AG04449 (cell line): ENCODE measurements at regions not wholly inside any gene's neighbourhood (a gene's known extent, or its start where the extent isn't known, plus 50 kb on each side); places are given as distances from the start of the nearest gene placed in this dataset.

Experiments
- CTCF ChIA-PET: fragments of 350-600 bp; formaldehyde crosslinking; extraction: SDS; loops from one replicate; lab custom pipeline; 2021; ENCODE audit warnings: antibody characterized with exemption; lab: Yijun Ruan, JAX
- POLR2A ChIA-PET: fragments of 400-600, 350-600 bp; formaldehyde crosslinking; extraction: SDS; loops from one replicate; lab custom pipeline; 2020; ENCODE audit warnings: antibody characterized with exemption, inconsistent platforms; lab: Yijun Ruan, JAX
- DNase-seq: peaks from one replicate; pipeline ENCODE4 v3.0.0-alpha.2; 2010; ENCODE audit warnings: low read depth, low spot score
- H3K4me3 ChIP-seq: 2 replicates; pipeline ENCODE4 v1.5.1; 2011; ENCODE audit warnings: low read depth, mild to moderate bottlenecking, control low read depth, low read length
- CTCF ChIP-seq: IDR thresholded peaks from one replicate; pipeline ENCODE4 v1.5.1; 2011; ENCODE audit warnings: mild to moderate bottlenecking, moderate library complexity, low read length, control low read depth, inconsistent platforms; ENCODE audit not compliant: insufficient read depth; ENCODE audit errors: missing control alignments

GRCh38 chr13:69566104-69566716 is 541.4 kb upstream of the ATXN8OS start:
- ChIA-PET CTCF (no interaction called here), POLR2A (no interaction called here)
- no peak overlapping the region for H3K4me3 ChIP-seq
- no peak for TF ChIP-seq CTCF
- no peak for DNase-seq

DNA sequence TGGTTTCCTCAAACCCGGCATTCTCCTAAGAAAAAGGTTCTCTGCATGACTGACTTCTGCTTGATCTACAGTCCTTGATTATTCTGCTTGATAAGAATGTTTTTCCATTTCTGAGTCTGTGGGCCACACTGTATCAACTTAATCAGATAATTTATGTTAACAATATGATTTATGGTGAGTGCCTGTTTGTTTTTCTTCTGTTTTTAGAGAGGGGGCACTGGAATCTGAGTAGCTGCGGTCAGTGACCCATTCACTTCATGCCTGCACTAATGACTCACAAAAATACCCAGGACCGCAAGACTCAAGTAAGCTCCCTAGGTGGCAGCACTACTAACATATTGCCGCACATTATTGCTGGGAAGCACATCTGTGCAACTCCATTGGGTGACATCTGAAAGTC is 542.3 kb upstream of the ATXN8OS start:
- H3K4me3 ChIP-seq = no peak overlapping the region
- ChIA-PET CTCF (no interaction called here), POLR2A (no interaction called here)
- TF ChIP-seq CTCF = no peak
- no peak for DNase-seq

- ChIA-PET POLR2A (no interaction called here), CTCF (no interaction called here)
- DNase-seq = no peak
- TF ChIP-seq CTCF = no peak
- H3K4me3 ChIP-seq = no peak overlapping the region
Measured at GRCh38 chr13:69556540-69557196, 551.0 kb upstream of the ATXN8OS start.

- ChIA-PET CTCF (no interaction called here), POLR2A (no interaction called here)
- TF ChIP-seq CTCF = no peak
- H3K4me3 ChIP-seq = no peak overlapping the region
- no peak for DNase-seq
Measured at GRCh38 chr13:69553976-69554375, 553.6 kb upstream of the ATXN8OS start.

- DNase-seq = no peak
- POLR2A ChIA-PET = no interaction called here
- CTCF ChIA-PET = no interaction called here
- no peak overlapping the region for H3K4me3 ChIP-seq
- TF ChIP-seq CTCF = no peak
Measured at GRCh38 chr13:69551193-69551592, 556.4 kb upstream of the ATXN8OS start.

DNA sequence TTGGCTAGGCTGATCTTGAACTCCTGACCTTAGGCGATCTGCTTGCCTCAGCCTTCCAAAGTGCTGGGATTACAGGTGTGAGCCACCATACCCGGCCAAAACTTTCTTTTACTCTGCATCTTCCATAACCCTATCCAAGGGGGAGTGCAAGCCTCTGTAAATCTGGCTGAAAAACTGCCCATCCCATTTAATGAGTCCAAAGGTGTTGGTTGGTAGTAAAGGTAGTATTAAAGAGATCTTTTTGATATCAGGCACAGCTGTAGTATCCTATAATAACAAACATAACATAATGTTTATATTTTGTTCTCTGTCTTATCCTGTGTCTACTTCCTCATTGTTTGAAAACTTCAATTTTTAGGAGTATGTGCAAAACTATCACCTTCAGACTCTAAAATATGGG is 559.8 kb upstream of the ATXN8OS start:
- ChIA-PET CTCF (no interaction called here), POLR2A (no interaction called here)
- no peak for TF ChIP-seq CTCF
- no peak overlapping the region for H3K4me3 ChIP-seq
- DNase-seq = no peak
